ENCODE measurements at regions not wholly inside any gene's neighbourhood (a gene's known extent, or its start where the extent isn't known, plus 50 kb on each side); places are given as distances from the start of the nearest gene placed in this dataset.

DNA sequence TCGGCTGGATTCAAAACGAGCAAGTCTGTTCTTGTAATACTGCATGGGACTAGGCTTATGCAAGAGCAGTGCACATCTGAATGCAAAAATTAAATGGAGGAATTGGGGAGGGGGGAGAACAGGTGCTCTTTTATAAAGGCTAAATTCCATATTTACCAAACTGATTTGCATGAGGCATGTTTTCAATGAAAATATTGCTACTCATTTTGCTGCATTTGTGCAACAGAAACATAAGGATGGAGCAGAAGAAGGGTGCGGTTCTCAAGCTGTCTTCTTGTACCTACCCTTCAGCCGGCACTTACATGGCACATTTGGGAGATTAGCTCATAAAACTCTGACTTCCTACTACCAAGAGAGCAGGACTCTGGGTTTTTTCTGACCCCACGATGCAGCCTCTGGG, 256.4 kb downstream of the CDCA7 start:
- H3K4me3 Mint-ChIP-seq = no peak overlapping the region
- Histone ChIP-seq H3T11ph (ENCODE audit: low read length) (no peak overlapping the region), H3K9me3 (ENCODE audit: control insufficient read depth, low read depth, low read length) (no peaks in the 10 kb centered on the region), H3K79me2 (ENCODE audit: insufficient read depth, low read length) (no peaks in the 10 kb centered on the region), H2BK12ac (ENCODE audit: insufficient read length, low read depth, low read length) (no peak overlapping the region), H4K91ac (ENCODE audit: insufficient read length, low read depth, low read length) (no peak overlapping the region), H3K4me1 (ENCODE audit: insufficient read depth, low read length) (no peaks in the 10 kb centered on the region), H2BK120ac (ENCODE audit: low read depth, low read length, poor library complexity, severe bottlenecking) (no peak overlapping the region), H3K14ac (ENCODE audit: insufficient read depth, low read length) (no peak overlapping the region), H3K23ac (ENCODE audit: insufficient read length, low read depth, low read length) (no peak overlapping the region), H3K27me3 (ENCODE audit: insufficient read depth, low read length) (no peaks in the 10 kb centered on the region), H3K79me1 (ENCODE audit: insufficient read depth, low read depth, low read length, poor library complexity, severe bottlenecking) (no peaks in the 10 kb centered on the region), H4K20me1 (ENCODE audit: control insufficient read depth, insufficient read depth, insufficient read length) (no peaks in the 10 kb centered on the region), H3K56ac (ENCODE audit: insufficient read length, low read depth, low read length) (no peak overlapping the region), H4K8ac (replicated peaks; ENCODE audit: insufficient read length, low read depth, low read length) (no peak overlapping the region), H3K18ac (ENCODE audit: insufficient read length, low read depth, low read length) (no peak overlapping the region), H4K5ac (ENCODE audit: insufficient read length, low read depth, low read length) (no peak overlapping the region), H2BK15ac (ENCODE audit: low read depth, low read length) (no peak overlapping the region), H3K9ac (ENCODE audit: extremely low read depth, insufficient read length, low read length) (no peak overlapping the region), H2AFZ (ENCODE audit: low read length) (no peak overlapping the region), H3K4ac (ENCODE audit: low read depth, low read length) (no peak overlapping the region), H3K27ac (ENCODE audit: insufficient read length, low read depth, low read length) (no peak overlapping the region), H3K23me2 (ENCODE audit: insufficient read length, low read depth, low read length, poor library complexity, severe bottlenecking) (no peaks in the 10 kb centered on the region), H2BK20ac (ENCODE audit: low read depth, low read length, poor library complexity, severe bottlenecking) (no peak overlapping the region), H3K4me2 (ENCODE audit: insufficient read depth, insufficient read length, low read length) (no peak overlapping the region), H2BK5ac (ENCODE audit: insufficient read length, low read length) (no peak overlapping the region), H2AK5ac (ENCODE audit: insufficient read length, low read length) (no peak overlapping the region)
- TF ChIP-seq, protein P1, sequence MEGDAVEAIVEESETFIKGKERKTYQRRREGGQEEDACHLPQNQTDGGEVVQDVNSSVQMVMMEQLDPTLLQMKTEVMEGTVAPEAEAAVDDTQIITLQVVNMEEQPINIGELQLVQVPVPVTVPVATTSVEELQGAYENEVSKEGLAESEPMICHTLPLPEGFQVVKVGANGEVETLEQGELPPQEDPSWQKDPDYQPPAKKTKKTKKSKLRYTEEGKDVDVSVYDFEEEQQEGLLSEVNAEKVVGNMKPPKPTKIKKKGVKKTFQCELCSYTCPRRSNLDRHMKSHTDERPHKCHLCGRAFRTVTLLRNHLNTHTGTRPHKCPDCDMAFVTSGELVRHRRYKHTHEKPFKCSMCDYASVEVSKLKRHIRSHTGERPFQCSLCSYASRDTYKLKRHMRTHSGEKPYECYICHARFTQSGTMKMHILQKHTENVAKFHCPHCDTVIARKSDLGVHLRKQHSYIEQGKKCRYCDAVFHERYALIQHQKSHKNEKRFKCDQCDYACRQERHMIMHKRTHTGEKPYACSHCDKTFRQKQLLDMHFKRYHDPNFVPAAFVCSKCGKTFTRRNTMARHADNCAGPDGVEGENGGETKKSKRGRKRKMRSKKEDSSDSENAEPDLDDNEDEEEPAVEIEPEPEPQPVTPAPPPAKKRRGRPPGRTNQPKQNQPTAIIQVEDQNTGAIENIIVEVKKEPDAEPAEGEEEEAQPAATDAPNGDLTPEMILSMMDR (conservative IDR thresholded peaks at IDR 0.05) = no peak
- no peak for DNase-seq
- H3K36me3 Mint-ChIP-seq (ENCODE audit: insufficient read depth in 1 of 3, low read depth in 3 of 3) = no peaks in the 10 kb centered on the region
- H3K27ac Mint-ChIP-seq = no peak overlapping the region
- no peaks in the 10 kb centered on the region for H3K27me3 Mint-ChIP-seq (ENCODE audit: low read depth)
- H3K4me1 Mint-ChIP-seq = peaks cover 13 to 35% of the 10 kb centered on the region in 2 experiments
- no peaks in the 10 kb centered on the region for H3K9me3 Mint-ChIP-seq
- no CpG with 5 or more reads among the region's 5 CpGs for WGBS (ENCODE audit: extremely low coverage, insufficient read length, low lambda C conversion rate)
